CD14-positive monocyte (primary cell): ENCODE measurements at regions not wholly inside any gene's neighbourhood (a gene's known extent, or its start where the extent isn't known, plus 50 kb on each side); places are given as distances from the start of the nearest gene placed in this dataset.

Experiments used
- DNase-seq, 3 donors: peaks; one replicate each; pipeline ENCODE4 v3.0.0-alpha.2; 2011 to 2022
- H2AFZ ChIP-seq: 2 replicates; pipeline ENCODE4 v1.6.0; 2012; ENCODE audit warnings: mild to moderate bottlenecking, low read depth, low read length, inconsistent platforms; ENCODE audit not compliant: insufficient read depth, poor library complexity, severe bottlenecking
- H3K27ac ChIP-seq, 2 donors: 1 replicate in 1 of 2; 2 replicates in 1 of 2; pipeline ENCODE4 v1.5.1; 2012 to 2013; ENCODE audit warnings: low read length in 2 of 2, control low read depth in 1 of 2, inconsistent platforms in 1 of 2, low read depth in 1 of 2, mild to moderate bottlenecking in 1 of 2
- H3K27me3 ChIP-seq, 2 donors: one replicate each; pipeline versions ENCODE4 v1.6.0 to v1.6.1; 2011 to 2013; ENCODE audit warnings: low read length in 2 of 2; ENCODE audit not compliant: control insufficient read depth in 2 of 2, insufficient read depth in 2 of 2
- H3K36me3 ChIP-seq, 2 donors: replicated peaks in 1 of 2; 1 replicate in 1 of 2; 2 replicates in 1 of 2; pipeline versions ENCODE4 v1.5.1 to v1.6.1; 2012 to 2013; ENCODE audit warnings: low read length in 2 of 2, control low read depth in 1 of 2, inconsistent platforms in 1 of 2, mild to moderate bottlenecking in 1 of 2; ENCODE audit not compliant: insufficient read depth in 2 of 2, control insufficient read depth in 1 of 2
- H3K4me1 ChIP-seq, 2 donors: 1 replicate in 1 of 2; 2 replicates in 1 of 2; pipeline versions ENCODE4 v1.5.1 to v1.6.1; 2012 to 2013; ENCODE audit warnings: low read length in 2 of 2, control low read depth in 1 of 2, inconsistent platforms in 1 of 2, mild to moderate bottlenecking in 1 of 2, moderate library complexity in 1 of 2; ENCODE audit not compliant: insufficient read depth in 2 of 2, control insufficient read depth in 1 of 2
- H3K4me2 ChIP-seq: replicated peaks from 2 replicates; pipeline ENCODE3; 2012; ENCODE audit warnings: low read length, moderate library complexity, mild to moderate bottlenecking; ENCODE audit not compliant: poor library complexity, severe bottlenecking; ENCODE audit errors: extremely low read depth
- H3K4me3 ChIP-seq, 3 experiments: fragments of 200-600 bp in 1 of 3; sonication (generic) in 1 of 3; replicated peaks in 1 of 3; 1 replicate in 2 of 3; 2 replicates in 1 of 3; pipeline ENCODE4 v1.5.1; 2011 to 2013; ENCODE audit warnings: low read length in 3 of 3, mild to moderate bottlenecking in 3 of 3, control low read depth in 2 of 3, low read depth in 2 of 3, inconsistent platforms in 1 of 3, moderate library complexity in 1 of 3
- H3K79me2 ChIP-seq: 2 replicates; pipeline ENCODE4 v1.6.0; 2012; ENCODE audit warnings: mild to moderate bottlenecking, control low read depth, inconsistent platforms, low read length, moderate library complexity; ENCODE audit not compliant: insufficient read depth
- H3K9ac ChIP-seq: 2 replicates; pipeline ENCODE4 v1.6.0; 2017; ENCODE audit warnings: low read length, mild to moderate bottlenecking; ENCODE audit not compliant: insufficient read depth, poor library complexity, severe bottlenecking
- H3K9me3 ChIP-seq, 2 donors: replicated peaks in 1 of 2; 1 replicate in 1 of 2; 2 replicates in 1 of 2; pipeline versions ENCODE4 v1.5.1 to v1.6.1; 2012 to 2013; ENCODE audit warnings: low read length in 2 of 2, control low read depth in 1 of 2; ENCODE audit not compliant: control insufficient read depth in 1 of 2, insufficient read depth in 1 of 2
- H4K20me1 ChIP-seq: 2 replicates; pipeline ENCODE4 v1.6.0; 2012; ENCODE audit warnings: mild to moderate bottlenecking, low read length, control low read depth, moderate library complexity; ENCODE audit not compliant: insufficient read depth
- H3K27ac Mint-ChIP-seq, 7 donors: one replicate each; pipeline ENCODE4 v1.8.0; 2020; ENCODE audit warnings: mild to moderate bottlenecking in 7 of 7, mixed read lengths in 7 of 7, moderate library complexity in 6 of 7, inconsistent platforms in 2 of 7
- H3K27me3 Mint-ChIP-seq, 3 donors: one replicate each; pipeline ENCODE4 v1.8.0; 2021 to 2022; ENCODE audit warnings: low read depth in 3 of 3, mild to moderate bottlenecking in 3 of 3, mixed read lengths in 3 of 3, moderate library complexity in 3 of 3, inconsistent platforms in 1 of 3
- H3K36me3 Mint-ChIP-seq, 2 donors: one replicate each; pipeline ENCODE4 v1.8.0; 2020; ENCODE audit warnings: mixed read lengths in 2 of 2, inconsistent platforms in 1 of 2, mild to moderate bottlenecking in 1 of 2
- H3K4me1 Mint-ChIP-seq: one replicate; pipeline ENCODE4 v1.8.0; 2020; ENCODE audit warnings: mild to moderate bottlenecking, mixed read lengths
- H3K4me3 Mint-ChIP-seq, 2 donors: one replicate each; pipeline ENCODE4 v1.8.0; 2020; ENCODE audit warnings: mild to moderate bottlenecking in 2 of 2, mixed read lengths in 2 of 2, moderate library complexity in 1 of 2
- H3K9me3 Mint-ChIP-seq, 7 donors: one replicate each; pipeline ENCODE4 v1.8.0; 2020 to 2022; ENCODE audit warnings: mixed read lengths in 7 of 7, mild to moderate bottlenecking in 6 of 7, moderate library complexity in 6 of 7, inconsistent platforms in 2 of 7
- CTCF ChIP-seq: fragments of 200-600 bp; IDR thresholded peaks from one replicate; pipeline ENCODE4 v1.8.0; 2022; ENCODE audit warnings: antibody characterized with exemption, mild to moderate bottlenecking
- WGBS: methylation state at CpG from one replicate; pipeline ENCODE4 v1.1.5; 2013; ENCODE audit warnings: missing lambda C conversion rate; ENCODE audit not compliant: insufficient coverage; 5-methylcytosine and 5-hydroxymethylcytosine counted together
- intact Hi-C, 2 donors: fragments of 100-400 bp; cut with micrococcal nuclease; formaldehyde crosslinking; loops; one replicate each; pipeline versions ENCODE4 v1.15.0 to v1.15.1; 2023

GRCh38 chr2:13003500-13003899 is 286.8 kb downstream of the TRIB2 start:
- H3K9me3 Mint-ChIP-seq, result no peaks in the 10 kb centered on the region
- Histone ChIP-seq H3K4me1 (no peaks in the 10 kb centered on the region), H3K4me2 (no peak overlapping the region), H3K4me3 (no peak overlapping the region), H3K36me3 (no peaks in the 10 kb centered on the region), H3K9ac (no peak overlapping the region), H3K27ac (no peak overlapping the region), H3K9me3 (no peaks in the 10 kb centered on the region), H2AFZ (no peak overlapping the region), H3K79me2 (no peaks in the 10 kb centered on the region), H4K20me1 (no peaks in the 10 kb centered on the region), H3K27me3 (peaks cover 5 to 13% of the 10 kb centered on the region in 2 donors)
- H3K4me1 Mint-ChIP-seq, result peaks cover 5% of the 10 kb centered on the region
- H3K4me3 Mint-ChIP-seq, result no peak overlapping the region
- H3K27ac Mint-ChIP-seq, result no peak overlapping the region
- DNase-seq, result no peak
- no peak for TF ChIP-seq CTCF
- no CpG with 5 or more reads among the region's 2 CpGs for WGBS
- intact Hi-C loops, result loop anchor here in 1 of 2 donors (10.0 kb wide), 1 partner anchor 1209 kb away; no protein-coding TSS in a partner anchor
- no peaks in the 10 kb centered on the region for H3K36me3 Mint-ChIP-seq
- peaks cover 6 to 21% (median 9%) of the 10 kb centered on the region in 3 donors for H3K27me3 Mint-ChIP-seq

- Mint-ChIP-seq H3K4me3 (no peak overlapping the region), H3K27me3 (peaks cover 4 to 24% (median 9%) of the 10 kb centered on the region in 3 donors), H3K36me3 (no peaks in the 10 kb centered on the region), H3K27ac (no peak overlapping the region), H3K4me1 (peaks cover 5% of the 10 kb centered on the region), H3K9me3 (no peaks in the 10 kb centered on the region)
- Histone ChIP-seq H3K79me2 (no peaks in the 10 kb centered on the region), H3K9ac (no peak overlapping the region), H2AFZ (no peak overlapping the region), H3K4me2 (no peak overlapping the region), H3K9me3 (no peaks in the 10 kb centered on the region), H3K4me3 (no peak overlapping the region), H4K20me1 (no peaks in the 10 kb centered on the region), H3K27ac (no peak overlapping the region), H3K4me1 (no peaks in the 10 kb centered on the region), H3K27me3 (peaks cover 5 to 13% of the 10 kb centered on the region in 2 donors), H3K36me3 (no peaks in the 10 kb centered on the region)
- intact Hi-C loops, result loop anchor here (5.0 to 10.0 kb wide), 3 partner anchors 1210 to 1528 kb away; no protein-coding TSS in a partner anchor
- no peak for DNase-seq
- TF ChIP-seq CTCF, result no peak
- no CpG with 5 or more reads among the region's 2 CpGs for WGBS
These were observed 288.3 kb downstream of the TRIB2 start for GRCh38 chr2:13005048-13005447.
